ENCODE measurements at regions not wholly inside any gene's neighbourhood (a gene's known extent, or its start where the extent isn't known, plus 50 kb on each side); places are given as distances from the start of the nearest gene placed in this dataset.
A peak's percentile ranks its signal among the peaks of the same experiment; 100 is the strongest.

- no peak for DNase-seq
Measured at GRCh38 chr3:135490219-135490915, 475.2 kb upstream of the PPP2R3A start.

DNA sequence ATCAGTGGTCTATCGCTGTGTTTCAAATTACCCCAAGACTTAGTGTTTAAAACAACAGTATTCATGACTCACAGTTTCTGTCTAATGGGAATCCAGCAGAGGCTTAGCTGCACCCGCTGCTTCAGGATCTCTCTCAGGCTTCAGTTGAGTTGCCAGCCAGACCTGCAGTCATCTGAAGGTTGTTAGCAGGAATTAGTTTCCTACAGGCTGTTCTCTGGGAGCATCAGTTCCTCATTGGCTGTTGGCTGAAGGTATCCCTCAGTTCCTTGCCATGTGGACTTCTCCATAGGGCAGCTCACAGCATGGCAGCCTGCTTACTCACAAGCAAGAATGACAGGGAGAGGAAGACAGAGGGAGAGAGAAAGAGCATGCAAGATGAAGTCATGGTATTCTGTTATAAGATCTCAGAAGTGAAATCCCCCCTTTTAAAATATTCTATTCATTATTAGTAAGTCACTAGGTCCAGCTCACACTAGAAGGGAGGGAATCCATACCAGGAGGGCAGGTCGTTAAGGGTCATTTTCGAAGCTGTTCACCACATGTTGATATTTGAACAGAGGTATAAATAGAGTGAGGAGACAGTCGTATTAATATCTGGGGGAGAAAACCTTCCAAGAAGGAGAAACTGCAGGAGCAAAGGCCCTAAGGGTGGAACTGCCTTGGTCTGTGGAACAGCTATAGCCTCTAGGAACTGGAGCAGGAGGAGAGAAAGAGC lies 473.9 kb upstream of the PPP2R3A start:
- DNase-seq, result no peak

DNA sequence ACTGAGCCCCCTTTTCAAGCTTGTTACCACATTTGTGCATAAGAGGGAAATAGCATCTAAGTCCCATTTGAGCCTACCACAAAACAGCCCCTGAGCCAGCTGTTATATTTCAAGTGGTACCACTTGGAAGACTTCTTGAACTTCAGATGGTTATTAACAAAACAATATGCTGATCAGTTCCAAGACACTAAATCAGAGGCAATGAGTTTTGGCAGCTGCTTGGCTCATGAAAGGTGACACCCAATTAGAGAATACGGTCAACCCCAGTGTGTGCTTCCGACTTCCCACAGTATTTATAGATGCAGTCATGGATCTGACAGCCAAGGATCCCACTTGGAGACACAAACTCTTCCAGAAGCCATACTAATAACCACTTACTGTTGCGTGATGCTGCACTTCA lies 469.6 kb upstream of the PPP2R3A start:
- no peak for DNase-seq

DNA sequence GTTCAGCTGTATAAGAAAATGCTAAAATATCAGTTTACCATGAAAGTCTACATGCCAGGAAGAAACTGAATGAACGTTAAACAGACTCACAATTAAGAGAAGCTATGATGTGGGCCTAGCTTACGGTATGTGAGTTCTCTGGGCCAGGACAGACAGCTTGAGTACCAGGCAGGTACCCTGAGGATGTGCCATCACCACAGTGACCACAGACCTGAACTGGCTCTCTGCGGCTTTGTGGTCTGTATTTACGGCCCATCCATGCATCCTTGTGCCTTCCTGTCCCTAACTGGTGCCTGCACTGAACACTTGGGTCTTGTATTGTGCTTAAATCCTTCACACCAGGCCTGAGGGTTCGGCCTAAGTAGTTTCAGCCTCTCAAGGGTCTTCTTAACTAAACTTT lies 467.5 kb upstream of the PPP2R3A start:
- no peak for DNase-seq

- DNase-seq, result no peak
Measured at GRCh38 chr3:135499426-135499825, 466.1 kb upstream of the PPP2R3A start.

GRCh38 chr3:135500034-135500433 lies 465.5 kb upstream of the PPP2R3A start:
- no peak for DNase-seq

DNA sequence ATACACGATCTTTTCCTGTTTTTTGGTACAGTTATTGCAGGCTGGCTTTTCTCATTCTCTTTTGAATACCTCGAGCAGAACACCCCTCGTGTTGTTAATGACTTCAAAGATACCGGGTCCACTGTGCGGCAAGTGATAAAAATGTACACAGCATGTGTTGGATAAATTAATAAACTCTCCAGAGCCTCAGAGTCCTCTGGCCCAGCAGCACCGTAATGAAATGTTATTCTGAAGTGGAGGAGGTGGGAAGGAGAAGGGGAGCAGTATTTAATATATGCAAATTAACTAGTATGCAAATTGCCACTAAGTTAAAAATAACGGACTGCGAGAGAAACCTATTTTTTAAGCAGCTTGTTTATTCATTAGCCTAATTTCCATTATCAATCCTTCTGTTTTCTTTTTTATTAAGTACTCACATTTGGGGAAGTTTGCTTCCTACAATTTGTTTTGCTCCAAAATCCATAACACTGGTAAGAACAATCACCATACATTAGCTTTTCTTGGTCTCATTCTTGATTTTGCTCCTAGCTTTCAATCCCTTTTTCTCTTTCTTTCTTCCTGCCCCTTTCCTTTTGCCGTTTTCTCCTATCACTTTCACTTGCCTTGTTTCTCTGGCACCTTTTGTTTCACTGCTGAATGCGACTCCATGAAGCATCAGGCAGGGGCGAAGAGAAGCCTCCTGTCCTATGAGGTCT lies 462.3 kb upstream of the PPP2R3A start:
- no peak for DNase-seq

DNA sequence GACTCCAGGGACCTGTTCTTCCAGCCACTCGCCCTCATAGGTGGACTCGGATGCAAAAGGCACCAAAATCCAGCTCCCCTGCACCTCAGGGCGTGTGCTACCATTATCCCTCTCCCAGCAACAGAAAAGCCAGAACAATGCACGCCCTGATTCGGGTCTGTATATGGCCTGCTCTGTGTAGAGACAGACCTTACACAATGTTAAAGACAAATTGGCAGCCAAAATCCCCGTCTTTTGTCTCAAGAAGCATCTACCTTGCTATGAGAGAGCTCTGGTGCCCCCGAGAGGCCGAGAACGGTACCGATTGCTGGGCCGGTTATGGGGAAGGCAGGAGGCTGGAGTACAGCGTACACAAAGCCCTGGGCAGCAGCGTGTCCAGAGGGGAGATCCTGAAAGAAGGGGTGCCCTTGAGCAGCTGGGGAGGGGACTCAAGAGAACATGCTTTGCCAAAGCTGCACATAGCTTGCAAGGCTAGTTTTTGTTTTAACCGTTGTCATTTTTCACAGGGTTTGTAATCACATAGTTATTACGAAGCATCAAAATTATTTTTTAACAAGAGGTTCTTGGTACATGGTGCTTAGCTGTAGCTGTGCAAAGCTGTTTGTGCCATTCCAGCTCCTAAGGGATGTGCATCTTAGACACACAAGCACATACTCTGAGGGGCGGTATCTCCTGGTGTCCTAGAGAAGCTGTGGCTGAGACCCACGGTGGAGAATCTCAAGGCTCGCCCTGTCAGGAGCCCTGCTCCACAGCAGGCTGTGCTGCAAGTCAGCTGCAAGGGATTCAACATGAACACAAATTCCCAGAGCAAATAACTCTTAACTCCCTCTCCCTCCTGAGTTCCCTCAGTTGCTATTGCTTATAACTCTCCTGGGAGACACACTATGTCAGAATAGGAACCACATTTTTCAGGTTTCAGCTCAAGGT lies 461.5 kb upstream of the PPP2R3A start:
- DNase-seq, result peak; percentile 18

- peak; percentile 20 for DNase-seq
Measured at GRCh38 chr3:135513106-135514059, 452.1 kb upstream of the PPP2R3A start.

DNA sequence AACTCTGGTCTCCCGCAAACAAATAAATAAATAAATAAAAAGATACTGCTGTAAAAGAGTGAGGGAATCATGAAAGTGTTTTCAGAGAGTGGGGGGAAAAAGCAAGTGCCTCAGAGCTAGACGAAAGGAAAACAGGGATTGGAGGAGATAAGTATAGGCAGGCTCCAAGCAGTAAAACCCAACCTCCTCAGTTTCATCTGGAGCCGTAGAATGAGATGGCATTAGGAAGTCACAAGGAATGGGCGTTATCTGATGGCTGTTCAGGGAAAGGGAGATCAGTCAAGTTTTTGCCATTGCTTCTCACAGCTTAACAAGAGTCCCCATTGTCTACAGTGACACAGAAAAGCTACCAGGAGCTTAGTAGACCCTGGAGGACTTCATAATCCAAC lies 451.5 kb upstream of the PPP2R3A start:
- DNase-seq, result no peak

DNA sequence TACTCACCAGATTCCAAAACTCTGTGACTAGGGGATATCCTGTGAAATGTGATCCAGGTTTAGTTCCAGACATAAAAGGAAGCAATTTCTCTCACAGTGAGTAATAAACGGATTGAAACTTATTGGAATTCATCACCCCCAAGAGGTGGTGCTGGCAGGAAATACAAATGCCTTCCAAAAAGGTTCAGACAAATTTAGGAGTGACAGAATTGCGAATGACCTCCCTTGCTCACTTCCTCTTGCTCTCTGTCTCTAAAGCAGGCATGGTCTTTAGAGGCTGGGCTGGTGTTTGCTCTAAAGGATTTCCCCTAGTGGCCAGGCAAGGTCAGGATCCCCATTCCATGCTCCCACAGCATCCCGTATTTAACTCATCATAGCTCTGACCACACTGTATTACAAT lies 449.4 kb upstream of the PPP2R3A start:
- DNase-seq, result no peak

GRCh38 chr3:135528413-135529015 lies 437.0 kb upstream of the PPP2R3A start:
- DNase-seq, result no peak

DNA sequence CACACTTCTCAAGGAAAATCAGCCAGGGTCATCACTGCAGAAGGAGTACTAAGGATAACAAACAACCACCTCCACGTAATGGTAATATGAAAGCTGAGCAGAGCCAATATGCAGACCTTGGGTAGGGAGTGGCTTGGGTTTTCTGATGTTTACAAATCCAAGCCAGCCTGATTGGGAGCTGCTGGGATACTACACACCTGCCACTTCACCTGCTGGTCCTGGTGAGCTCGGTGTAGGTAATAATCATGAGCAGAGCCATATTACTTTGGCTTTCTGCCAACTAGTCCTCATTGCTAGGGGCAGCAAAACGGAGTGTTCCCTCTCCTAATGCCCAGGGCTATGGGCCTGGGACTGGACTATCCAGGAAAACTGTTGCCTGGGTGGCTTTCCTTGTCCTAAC lies 433.5 kb upstream of the PPP2R3A start:
- DNase-seq, result no peak

DNA sequence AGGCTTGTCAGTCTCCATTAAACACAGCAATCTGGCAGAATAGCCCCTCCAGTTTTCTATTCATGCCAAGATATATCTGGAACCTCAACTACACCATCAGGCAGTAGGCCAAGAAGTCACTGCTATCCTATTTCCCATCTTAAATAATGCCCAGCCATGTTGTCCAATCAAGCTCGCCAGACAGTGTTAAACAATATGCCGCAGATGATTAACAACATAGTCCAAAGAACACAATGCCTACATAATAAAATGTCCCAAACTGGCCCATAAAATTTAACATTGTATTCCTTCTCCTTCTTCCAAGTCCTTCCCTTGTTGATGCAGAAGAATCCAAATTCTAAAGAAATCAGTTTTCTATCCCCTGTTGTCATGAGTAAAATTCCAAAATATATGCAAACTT lies 427.4 kb upstream of the PPP2R3A start:
- DNase-seq, result no peak

DNA sequence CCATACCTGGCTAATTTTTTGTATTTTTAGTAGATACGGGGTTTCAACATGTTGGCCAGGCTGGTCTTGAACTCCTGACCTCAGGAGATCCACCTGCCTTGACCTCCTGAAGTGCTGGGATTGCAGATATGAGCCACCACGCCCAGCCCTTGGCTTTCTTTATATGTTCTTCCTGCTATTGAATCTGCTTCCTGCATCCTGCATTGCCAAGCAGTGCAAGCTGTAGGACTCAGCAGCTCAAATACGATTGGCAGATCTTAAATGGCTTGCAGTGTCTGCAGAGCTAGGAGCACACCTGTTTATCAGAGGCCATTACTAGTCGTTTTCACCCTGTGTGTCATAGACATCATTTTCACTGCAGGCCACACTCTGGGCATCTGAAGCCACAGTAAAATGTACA lies 426.2 kb upstream of the PPP2R3A start:
- DNase-seq, result no peak

DNA sequence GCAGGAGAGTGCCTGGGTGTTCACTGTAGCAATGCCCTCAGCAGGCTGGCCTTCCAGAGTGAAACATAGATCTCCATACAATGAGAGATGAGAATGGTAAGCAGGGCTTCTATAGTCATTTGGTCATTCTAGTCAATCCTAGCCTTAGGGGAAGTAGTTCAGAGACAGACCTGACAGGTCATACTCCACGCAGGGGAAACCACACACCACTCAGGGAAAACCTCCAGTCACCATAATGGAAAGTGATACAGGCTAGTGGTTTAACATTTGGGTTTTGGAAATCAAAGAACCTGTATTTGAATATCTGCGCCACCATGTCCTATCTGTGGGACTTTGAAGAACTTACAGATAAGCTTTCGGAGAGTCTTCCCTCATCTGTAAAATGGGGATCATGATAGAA lies 425.7 kb upstream of the PPP2R3A start:
- no peak for DNase-seq

DNA sequence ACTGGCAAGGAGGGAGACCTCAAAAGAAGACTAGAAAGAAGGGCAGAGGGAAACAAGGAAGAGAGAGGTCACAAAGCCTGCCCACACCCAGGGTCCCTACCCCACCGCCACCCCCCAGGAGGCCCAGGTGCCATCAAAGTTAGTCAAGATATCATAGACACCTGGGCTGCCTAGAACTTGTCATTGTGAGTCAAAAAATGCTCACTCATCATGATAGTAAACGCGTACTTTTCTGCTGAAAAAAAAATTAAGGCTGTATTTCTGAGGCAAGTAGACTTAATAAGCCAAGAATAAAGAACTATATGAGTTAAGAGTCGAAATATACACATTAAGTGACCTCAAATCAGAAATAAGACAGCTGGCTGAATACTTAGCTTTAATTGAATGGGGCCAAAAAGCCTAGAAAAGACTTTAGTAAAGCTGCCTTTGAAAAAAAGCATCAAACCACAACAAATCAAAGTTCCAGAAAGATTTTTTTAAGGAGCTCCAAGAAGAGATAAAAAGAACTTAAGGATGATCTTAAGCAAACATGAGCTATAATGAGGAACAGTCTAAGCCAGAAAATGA lies 415.5 kb upstream of the PPP2R3A start:
- DNase-seq, result no peak

- no peak for DNase-seq
Measured at GRCh38 chr3:135556174-135556573, 409.4 kb upstream of the PPP2R3A start.

- DNase-seq, result no peak
Measured at GRCh38 chr3:135558150-135558783, 407.3 kb upstream of the PPP2R3A start.

DNA sequence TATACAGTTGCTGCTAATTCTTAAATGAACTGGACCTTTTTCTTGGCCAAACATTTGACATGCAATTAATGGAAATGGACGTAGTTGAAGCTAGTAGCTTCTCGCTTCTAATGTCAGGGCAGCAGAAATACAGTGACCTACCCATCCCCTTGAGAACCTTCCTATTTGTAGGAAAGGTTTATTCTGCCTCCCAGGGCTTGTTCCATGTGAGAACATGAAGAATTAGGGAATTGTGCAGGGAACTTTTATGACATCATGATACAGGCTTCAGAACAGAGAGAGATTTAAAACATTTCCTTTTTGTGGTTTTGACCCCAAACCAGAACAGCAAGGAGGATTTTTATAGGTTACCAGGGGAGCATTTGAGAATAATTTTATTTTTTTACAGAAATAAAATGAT lies 406.6 kb upstream of the PPP2R3A start:
- no peak for DNase-seq

GRCh38 chr3:135559802-135560201 lies 405.7 kb upstream of the PPP2R3A start:
- DNase-seq, result no peak

Measured in MV-4-11 (cell line).